ENCODE measurements at regions not wholly inside any gene's neighbourhood (a gene's known extent, or its start where the extent isn't known, plus 50 kb on each side); places are given as distances from the start of the nearest gene placed in this dataset.

DNA sequence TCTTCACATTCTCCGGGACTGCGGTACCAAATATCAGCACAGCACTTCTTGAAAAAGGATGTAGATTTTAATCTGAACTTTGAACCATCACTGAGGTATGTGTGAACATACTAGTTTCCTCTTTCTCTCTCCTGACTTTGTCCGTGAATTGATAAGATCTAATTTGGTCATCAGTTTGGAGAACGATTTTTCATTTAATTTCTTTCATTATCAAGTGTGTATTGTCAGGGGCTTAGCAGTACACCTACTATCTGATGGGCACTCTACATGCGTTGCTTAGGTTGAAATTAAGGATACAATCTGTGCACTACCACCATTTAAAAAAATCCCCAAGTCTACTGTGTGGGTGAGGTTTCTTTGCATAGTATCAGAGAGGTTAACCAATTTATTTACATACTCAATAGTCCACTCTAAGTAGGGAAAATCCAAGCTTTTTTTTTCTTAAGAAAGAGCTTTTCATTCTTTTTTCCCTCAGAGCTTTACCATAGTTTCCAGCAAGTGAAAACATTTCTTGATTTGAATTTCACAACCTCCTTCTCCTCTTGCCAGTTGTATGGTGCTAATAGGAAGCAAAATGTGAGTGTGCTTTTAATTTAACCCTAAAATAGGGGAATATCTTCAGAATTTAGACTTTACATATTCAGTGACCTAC is 105.4 kb upstream of the ESR1 start:
- no peak for DNase-seq

DNA sequence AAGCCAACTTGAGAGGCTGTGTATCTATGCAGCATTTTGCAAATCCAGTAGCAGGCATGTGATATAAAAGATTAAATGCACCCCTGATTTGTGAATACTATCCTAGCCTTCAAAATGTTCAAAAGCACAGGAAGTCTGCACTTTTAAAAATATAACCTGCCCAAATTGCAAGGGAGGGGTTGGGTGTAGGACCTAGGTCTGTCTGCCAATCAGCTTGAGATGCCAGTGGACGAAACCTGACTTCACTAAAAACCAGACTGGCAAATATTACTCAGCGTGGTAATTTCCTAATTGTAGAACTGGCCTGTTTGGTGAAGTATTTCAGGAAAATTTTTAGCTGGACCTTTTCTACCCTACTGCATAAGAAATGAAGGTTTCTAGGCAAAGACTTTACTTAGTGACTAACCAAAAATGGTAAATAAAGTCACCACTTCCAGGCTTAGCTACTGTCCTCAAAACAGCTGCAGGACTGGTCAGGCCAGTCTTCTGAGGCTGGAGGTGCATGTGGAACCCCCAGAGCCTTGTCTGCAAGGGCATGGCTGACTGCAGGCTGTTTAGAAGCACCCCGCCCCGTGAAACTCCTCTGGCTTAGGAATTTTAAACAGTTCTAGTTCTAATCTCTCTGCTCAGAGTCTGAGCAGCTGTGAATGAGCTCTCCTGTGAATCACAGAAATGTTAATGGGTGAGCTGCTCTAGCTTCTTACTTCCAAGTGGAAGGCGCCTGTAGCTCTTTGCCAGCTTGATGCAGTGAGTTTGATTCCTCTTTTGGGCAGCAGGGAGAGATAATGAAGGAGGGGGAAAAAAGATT is 104.4 kb upstream of the ESR1 start:
- DNase-seq, result no peak

DNA sequence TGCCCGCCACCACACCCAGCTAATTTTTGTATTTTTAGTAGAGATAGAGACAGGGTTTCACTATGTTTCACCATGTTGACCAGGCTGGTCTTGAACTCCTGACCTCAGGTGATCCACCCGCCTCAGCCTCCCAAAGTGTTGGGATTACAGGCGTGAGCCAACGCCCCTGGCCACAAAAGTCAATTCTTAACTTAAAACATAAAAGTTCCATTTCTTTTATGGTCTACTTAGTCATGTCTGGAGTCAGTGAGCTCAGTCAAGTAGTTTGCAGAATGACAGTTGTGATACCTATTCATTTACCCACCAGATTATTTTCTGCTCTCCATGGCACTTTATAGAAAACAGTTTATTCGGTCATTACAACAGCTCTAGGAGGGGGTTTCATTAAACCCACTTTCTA is 103.1 kb upstream of the ESR1 start:
- no peak for DNase-seq

DNA sequence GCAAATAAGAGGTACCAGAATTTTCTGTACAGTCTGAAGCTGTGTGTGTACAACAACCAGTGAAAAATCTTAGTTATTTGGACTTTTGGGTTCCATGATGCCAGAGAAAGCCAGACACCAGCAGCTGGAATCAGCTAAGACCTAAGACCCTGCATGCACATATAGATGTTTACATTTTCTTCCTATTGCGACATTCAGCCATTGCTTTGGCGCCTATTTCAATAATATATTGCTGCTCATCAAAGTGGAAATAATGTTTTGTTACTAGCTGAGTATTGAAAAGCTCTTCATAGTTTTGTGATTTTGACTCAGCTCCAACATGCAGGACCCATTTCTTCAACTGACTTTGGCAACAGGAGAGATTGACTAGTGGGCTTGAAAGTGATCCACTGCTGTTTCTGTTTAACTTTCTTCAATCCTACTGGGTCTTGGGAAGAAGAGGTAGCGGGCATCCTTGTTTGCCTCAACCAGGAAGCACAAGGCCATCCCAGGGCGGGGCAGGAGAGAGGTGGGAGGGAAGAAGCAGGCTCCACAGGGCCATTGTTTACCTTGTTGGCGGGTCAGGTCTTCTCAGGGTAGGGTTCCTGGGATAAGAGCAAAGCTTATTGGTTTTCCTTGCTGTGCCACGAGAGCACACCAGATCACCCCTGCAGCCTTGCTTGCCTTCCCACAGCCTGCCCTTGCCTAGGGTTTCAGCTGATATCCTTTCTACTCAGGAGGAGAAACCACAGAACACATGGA is 101.3 kb upstream of the ESR1 start:
- no peak for DNase-seq

DNA sequence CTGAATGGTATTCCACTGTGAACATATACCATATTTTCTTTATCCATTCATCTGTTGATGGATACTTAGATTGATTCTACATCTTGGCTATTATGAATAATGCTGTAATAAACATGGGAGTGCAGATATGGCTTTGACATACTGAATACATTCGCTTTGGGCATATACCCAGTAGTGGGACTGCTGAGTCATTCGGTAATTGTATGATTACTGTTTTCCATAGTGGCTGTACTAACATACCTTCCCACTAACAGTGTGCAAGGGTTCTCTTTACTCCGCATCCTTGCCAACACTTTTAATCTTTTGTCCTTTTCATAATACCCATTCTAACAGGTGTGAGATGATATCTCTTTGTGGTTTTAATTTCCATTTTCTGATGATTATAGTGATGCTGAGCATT is 98.2 kb upstream of the ESR1 start:
- DNase-seq, result no peak

- no peak for DNase-seq
Measured at GRCh38 chr6:151716526-151716932, 91.0 kb upstream of the ESR1 start.

- no peak for DNase-seq
Measured at GRCh38 chr6:151719070-151719469, 88.4 kb upstream of the ESR1 start.

DNA sequence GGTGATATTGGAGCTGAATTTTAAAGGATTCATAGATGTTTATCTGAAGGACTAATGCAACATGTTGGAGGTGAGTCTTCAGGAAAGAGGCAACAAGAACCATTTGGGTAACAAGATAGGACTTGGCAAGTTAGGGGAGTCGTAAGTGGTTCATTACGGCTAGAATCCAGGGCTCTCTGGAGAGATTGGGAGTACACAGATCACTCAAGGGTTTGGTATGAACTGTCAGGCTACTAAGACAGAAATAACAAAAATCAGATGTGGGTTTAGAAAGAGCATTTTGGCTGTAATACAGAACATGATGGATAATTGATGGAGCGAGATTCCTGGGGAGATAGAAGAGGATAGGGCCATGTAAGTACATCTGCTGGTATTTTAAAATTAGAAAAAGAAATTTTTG is 86.3 kb upstream of the ESR1 start:
- no peak for DNase-seq

DNA sequence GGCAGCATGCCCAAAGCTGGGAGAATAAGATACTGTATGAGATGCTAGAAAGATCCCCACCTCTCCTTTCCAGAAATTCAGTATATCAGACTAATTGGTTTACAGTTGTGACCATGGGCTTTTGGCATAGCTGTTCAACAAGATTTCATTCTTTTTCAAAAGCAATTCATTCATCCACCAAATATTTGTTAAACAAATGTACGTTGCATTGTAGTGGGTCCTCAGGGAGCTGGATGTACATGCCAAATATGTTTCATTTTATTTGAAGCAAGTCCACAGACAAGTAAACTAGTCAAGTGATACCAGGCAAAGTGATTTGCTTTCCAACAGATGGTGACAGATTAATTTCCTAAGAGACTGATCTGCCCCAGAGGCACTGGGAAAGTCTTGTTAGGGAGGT is 85.8 kb upstream of the ESR1 start:
- no peak for DNase-seq

- no peak for DNase-seq
Measured at GRCh38 chr6:151722342-151722741, 85.1 kb upstream of the ESR1 start.

DNA sequence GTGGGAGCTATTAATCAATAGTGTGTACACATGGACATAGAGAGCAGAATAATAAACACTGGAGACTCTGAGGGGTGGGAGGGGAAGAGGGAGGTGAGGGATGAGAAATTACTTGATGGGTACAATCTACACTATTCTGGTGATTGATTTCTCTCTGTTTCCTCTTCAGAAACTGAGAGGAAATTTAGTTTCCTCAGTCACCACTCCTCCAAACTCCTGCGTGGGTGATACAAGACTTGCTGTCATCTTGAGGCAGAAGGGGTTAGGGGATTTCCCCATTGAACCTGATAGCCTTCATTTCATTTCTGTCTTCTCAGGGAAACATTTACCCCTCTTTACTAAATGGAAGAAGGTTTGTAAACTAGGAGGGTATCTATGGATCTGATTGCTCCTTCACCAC is 84.3 kb upstream of the ESR1 start:
- no peak for DNase-seq

DNA sequence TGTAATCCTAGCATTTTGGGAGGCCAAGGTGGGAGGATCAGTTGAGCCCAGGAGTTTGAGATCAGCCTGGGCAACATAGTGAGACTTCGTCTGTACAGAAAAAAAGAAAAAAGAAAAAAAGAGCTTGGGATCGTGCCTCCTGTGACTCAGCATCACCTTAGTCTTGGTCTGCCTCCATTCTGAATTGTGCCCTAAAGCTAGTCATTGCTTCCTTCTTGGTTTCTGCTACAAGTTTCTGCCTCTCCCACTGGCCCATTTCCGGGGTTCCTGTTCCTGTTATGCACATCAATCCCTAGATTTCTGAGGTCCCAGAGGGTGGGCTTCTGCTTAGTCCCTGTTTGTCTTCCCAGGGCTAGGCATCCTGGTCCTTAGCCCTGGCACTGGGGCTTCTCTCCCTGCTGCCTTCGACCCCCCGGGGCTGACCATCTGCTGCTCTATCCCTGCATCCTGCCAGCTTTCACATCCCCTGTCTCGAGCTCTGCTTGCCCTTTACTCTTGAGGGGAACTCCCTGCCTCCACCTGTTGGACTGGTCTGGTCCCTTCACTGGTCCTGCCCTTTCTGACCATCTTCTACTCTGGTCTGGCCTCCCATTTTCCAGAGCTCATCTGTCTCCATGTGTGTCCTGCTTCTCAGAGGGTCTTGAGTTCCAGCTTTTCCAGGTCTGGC is 77.5 kb upstream of the ESR1 start:
- no peak for DNase-seq

- DNase-seq, result no peak
Measured at GRCh38 chr6:151730496-151730870, 77.0 kb upstream of the ESR1 start.

DNA sequence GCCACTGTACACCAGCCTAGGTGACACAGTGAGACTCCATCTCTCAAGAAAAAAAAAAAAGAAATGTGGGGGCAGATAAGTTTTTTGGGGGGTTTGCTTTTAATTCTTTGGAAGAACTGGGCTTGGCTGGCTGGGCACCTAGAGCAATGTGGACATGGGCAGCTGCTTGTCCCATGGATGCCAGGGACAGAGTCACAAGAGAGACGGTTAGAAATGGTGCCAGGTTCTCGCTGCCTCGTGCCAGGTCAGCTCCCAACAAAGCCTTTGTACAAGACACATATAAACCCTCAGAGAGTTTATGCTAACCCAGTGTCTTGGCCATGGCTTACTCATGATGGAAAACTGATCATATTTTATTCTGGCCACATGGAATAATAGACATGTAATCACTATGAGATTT is 76.2 kb upstream of the ESR1 start:
- DNase-seq, result no peak

GRCh38 chr6:151733680-151734320 is 73.7 kb upstream of the ESR1 start:
- DNase-seq, result no peak

DNA sequence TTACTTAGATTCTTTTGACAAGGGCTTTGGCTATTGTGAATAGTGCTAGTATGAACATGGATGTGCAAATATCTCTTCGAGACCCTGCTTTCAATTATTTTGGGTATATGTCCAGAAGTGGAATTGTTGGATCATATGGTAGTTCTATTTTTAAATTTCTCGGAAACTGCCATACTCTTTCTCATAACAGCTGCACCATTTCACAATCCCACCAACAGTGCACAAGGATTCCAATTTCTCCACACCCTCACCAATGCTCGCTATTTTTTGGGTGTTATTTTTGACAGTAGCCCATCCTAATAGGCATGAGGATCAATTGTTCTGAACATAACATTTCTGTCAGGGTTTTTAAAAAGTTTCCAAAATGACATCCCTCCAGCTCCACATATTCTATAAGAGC is 69.2 kb upstream of the ESR1 start:
- DNase-seq, result no peak

DNA sequence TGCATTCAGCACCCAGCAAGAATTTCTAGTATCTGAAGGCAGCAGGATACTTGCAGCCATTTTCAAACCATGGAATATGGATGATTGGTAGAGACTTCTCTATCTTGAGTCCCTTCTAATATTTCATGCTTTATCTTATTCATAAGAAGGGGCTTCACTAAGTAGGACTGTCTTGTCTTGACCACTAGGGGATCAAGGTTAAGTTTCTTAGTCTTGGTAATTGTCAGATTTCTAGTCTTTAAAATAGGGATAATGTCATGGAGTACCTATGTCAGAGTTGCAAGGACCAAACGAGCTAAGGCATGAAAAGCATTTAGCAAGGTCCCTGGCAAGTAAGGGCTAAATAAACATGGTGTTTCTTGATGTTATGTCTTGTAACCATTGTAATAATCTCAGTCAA is 68.5 kb upstream of the ESR1 start:
- no peak for DNase-seq

DNA sequence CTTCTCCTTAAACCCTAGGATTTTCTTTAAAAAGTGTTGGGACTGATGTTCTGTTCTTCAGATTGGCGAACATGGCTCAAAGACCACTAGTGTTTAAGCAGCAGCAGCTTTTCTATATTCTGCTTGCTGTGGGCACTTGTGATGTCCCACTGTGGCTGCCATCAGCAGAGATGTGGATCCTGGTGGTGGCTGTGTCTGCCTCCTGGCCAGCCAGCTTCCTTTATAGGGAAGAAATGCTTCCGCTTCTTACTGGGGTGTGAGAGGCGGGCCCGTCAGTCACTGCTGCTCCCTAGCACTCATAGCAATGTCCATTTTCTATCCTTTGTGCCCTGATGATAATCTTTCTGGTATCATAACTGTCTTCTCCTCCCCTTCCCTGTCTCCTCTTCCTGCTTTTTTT is 66.7 kb upstream of the ESR1 start:
- no peak for DNase-seq

GRCh38 chr6:151747896-151748295 is 59.6 kb upstream of the ESR1 start:
- no peak for DNase-seq

DNA sequence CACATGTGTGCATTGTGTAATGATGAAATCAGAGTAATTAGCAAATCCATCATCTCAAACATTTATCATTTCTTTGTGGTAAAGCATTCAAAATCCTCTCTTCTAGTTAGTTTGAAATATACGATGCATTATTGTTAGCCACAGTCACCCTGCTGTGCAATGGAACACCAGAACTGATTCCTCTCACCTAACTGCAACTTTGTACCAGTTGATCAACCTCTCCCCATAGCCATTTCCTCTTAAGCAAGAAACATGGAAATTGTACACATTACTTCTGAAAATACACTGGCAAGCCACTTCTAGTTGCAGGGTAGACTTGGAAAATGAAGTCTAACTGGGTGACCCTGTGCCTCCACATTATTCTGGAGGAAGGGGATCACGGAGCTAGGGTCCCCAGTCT is 58.1 kb upstream of the ESR1 start:
- no peak for DNase-seq

GRCh38 chr6:151753581-151753980 is 53.9 kb upstream of the ESR1 start:
- no peak for DNase-seq

DNA sequence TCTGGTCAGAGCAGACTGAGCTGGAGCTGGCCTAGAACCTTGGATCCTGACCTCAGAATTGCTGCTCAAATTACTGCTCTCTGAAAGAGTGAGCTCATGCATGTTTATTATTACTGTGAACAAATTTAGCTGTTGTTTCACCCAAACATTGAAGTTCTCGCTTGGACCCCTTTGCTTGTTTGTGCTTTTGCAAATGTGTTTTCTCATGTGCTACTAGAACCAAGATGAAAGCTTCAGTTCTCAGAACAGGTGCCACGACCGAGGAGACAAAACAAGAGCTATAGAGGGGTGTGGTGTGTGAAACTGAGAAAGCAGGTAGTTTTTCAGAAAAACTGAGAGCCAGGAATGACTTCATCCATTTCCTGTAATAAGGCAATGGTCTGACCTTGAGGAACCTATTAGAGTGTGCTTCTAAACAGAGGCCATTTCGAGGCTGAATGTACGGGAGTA is 50.0 kb upstream of the ESR1 start:
- no peak for DNase-seq
